HepG2 (cell line): ENCODE measurements at regions not wholly inside any gene's neighbourhood (a gene's known extent, or its start where the extent isn't known, plus 50 kb on each side); places are given as distances from the start of the nearest gene placed in this dataset.

Experiments
- ATAC-seq: fragments of 200-7000 bp; cut with Tn5 transposase; 3 replicates; pipeline ENCODE4 v1.9.1; 2020; ENCODE audit warnings: mild to moderate bottlenecking, moderate library complexity
- BruUV-seq: library from RNA; stranded (reverse); fragments of 400-500 nt; replicated peaks from 2 replicates; lab custom pipeline; 2021; lab: Mats Ljungman, UMichigan
- CTCF ChIA-PET: fragments of 300-600 bp; formaldehyde crosslinking; extraction: SDS; loops from one replicate; lab custom pipeline; 2021; ENCODE audit warnings: low total read pairs, inconsistent platforms, low intra/inter-chr PET ratio; lab: Yijun Ruan, JAX
- POLR2A ChIA-PET: fragments of 350-600 bp; sonication (Branson Sonifier 250); formaldehyde crosslinking; loops from one replicate; lab custom pipeline; 2020; ENCODE audit warnings: antibody characterized with exemption, inconsistent platforms; lab: Yijun Ruan, JAX
- DNase-seq: peaks from one replicate; pipeline ENCODE4 v3.0.0-alpha.2; 2015; ENCODE audit warnings: low spot score
- FAIRE-seq: peaks from 3 replicates; lab custom pipeline; 2011; peaks lifted over from hg19 to GRCh38; lab: Jason Lieb, UNC
- H2AFZ ChIP-seq: one replicate; pipeline ENCODE4 v1.6.1; 2011; ENCODE audit warnings: low read length, inconsistent platforms
- H3K27ac ChIP-seq: fragments of 300-600 bp; 3 replicates; pipeline ENCODE4 v1.8.0; 2011; ENCODE audit warnings: mixed run types, mild to moderate bottlenecking, mixed read lengths, low read length, inconsistent platforms; ENCODE audit not compliant: insufficient read depth; ENCODE audit errors: extremely low read length
- H3K27me3 ChIP-seq, 2 experiments: fragments of 200-600 bp in 1 of 2; 2 replicates in 1 of 2; 3 replicates in 1 of 2; pipeline versions ENCODE4 v1.6.0 to v1.8.0; 2011; ENCODE audit warnings: low read length in 2 of 2, mild to moderate bottlenecking in 2 of 2, moderate library complexity in 2 of 2, inconsistent platforms in 1 of 2; ENCODE audit not compliant: insufficient read depth in 2 of 2, control insufficient read depth in 1 of 2
- H3K36me3 ChIP-seq, 2 experiments: fragments of 200-600 bp in 1 of 2; replicated peaks in 1 of 2; 2 replicates in 1 of 2; 3 replicates in 1 of 2; pipeline versions ENCODE4 v1.5.1 to v1.8.0; 2011; ENCODE audit warnings: low read length in 2 of 2, inconsistent platforms in 1 of 2; ENCODE audit not compliant: insufficient read depth in 2 of 2, control insufficient read depth in 1 of 2
- H3K4me1 ChIP-seq: 2 replicates; pipeline ENCODE4 v1.5.1; 2012; ENCODE audit warnings: low read length, inconsistent platforms; ENCODE audit not compliant: insufficient read depth
- H3K4me2 ChIP-seq: 2 replicates; pipeline ENCODE4 v1.6.0; 2011; ENCODE audit warnings: low read depth, low read length, inconsistent platforms
- H3K4me3 ChIP-seq, 3 experiments: fragments of 200-600 bp in 1 of 3; sonication (generic), shearing (Covaris generic) in 1 of 3; replicated peaks in 1 of 3; 2 replicates each; pipeline ENCODE4 v1.5.1; 2011 to 2016; ENCODE audit warnings: low read length in 3 of 3, inconsistent platforms in 2 of 3, low read depth in 2 of 3, mild to moderate bottlenecking in 2 of 3, control low read depth in 1 of 3, mixed read lengths in 1 of 3; ENCODE audit not compliant: insufficient read depth in 1 of 3
- H3K79me2 ChIP-seq: one replicate; pipeline ENCODE4 v1.6.1; 2011; ENCODE audit warnings: low read length, inconsistent platforms; ENCODE audit not compliant: insufficient read depth
- H3K9ac ChIP-seq: 2 replicates; pipeline ENCODE4 v1.6.0; 2011; ENCODE audit warnings: mild to moderate bottlenecking, low read depth, low read length, inconsistent platforms; ENCODE audit not compliant: insufficient read depth
- H3K9me3 ChIP-seq: 2 replicates; pipeline ENCODE4 v1.5.1; 2012; ENCODE audit warnings: mild to moderate bottlenecking, low read length
- H4K20me1 ChIP-seq: 2 replicates; pipeline ENCODE4 v1.6.0; 2011; ENCODE audit warnings: inconsistent platforms, mild to moderate bottlenecking, low read length, moderate library complexity; ENCODE audit not compliant: insufficient read depth
- JDP2 ChIP-seq: sonication (generic); formaldehyde crosslinking; IDR thresholded peaks from 2 replicates; pipeline ENCODE4 v1.8.1; 2022; ENCODE audit warnings: missing genetic modification reagents, borderline replicate concordance
- MED13 ChIP-seq: sonication (generic); formaldehyde crosslinking; IDR thresholded peaks from 2 replicates; pipeline ENCODE4 v1.5.0; 2020; ENCODE audit warnings: missing genetic modification reagents
- MTA3 ChIP-seq: sonication (generic); formaldehyde crosslinking; IDR thresholded peaks from 2 replicates; pipeline ENCODE4 v1.4.0; 2020; ENCODE audit warnings: missing genetic modification reagents
- NR1H2 ChIP-seq: sonication (generic); formaldehyde crosslinking; IDR thresholded peaks from 2 replicates; pipeline ENCODE4 v1.8.1; 2022; ENCODE audit warnings: low read depth, missing genetic modification reagents, borderline replicate concordance
- REXO4 ChIP-seq: sonication (generic); formaldehyde crosslinking; IDR thresholded peaks from 2 replicates; pipeline ENCODE4 v1.8.0; 2022; ENCODE audit warnings: missing genetic modification reagents, mild to moderate bottlenecking, borderline replicate concordance
- SIN3A ChIP-seq: IDR thresholded peaks from 2 replicates; pipeline ENCODE4 v1.6.1; 2011; ENCODE audit warnings: low read depth, mild to moderate bottlenecking, control low read depth, low read length, borderline replicate concordance
- TRAFD1 ChIP-seq: sonication (generic); formaldehyde crosslinking; IDR thresholded peaks from 2 replicates; pipeline ENCODE4 v1.5.1; 2020; ENCODE audit warnings: missing genetic modification reagents, mild to moderate bottlenecking, borderline replicate concordance
- U2AF1 ChIP-seq: fragments of 200-400 bp; formaldehyde crosslinking; optimal IDR thresholded peaks from 2 replicates; pipeline ENCODE3; 2017; ENCODE audit warnings: mild to moderate bottlenecking, low read depth, low read length
- ZBTB2 ChIP-seq: sonication (generic); formaldehyde crosslinking; IDR thresholded peaks from 2 replicates; pipeline ENCODE4 v1.8.0; 2022; ENCODE audit warnings: low read depth, missing genetic modification reagents
- ZFP91 ChIP-seq: sonication (generic); formaldehyde crosslinking; IDR thresholded peaks from 2 replicates; pipeline ENCODE4 v1.9.0; 2022; ENCODE audit warnings: missing genetic modification reagents, mild to moderate bottlenecking, borderline replicate concordance
- ZNF281 ChIP-seq: sonication (generic); formaldehyde crosslinking; IDR thresholded peaks from 2 replicates; pipeline ENCODE4 v1.4.0; 2020; ENCODE audit warnings: missing genetic modification reagents, borderline replicate concordance
- ZNF75D ChIP-seq: sonication (generic); formaldehyde crosslinking; IDR thresholded peaks from 2 replicates; pipeline ENCODE4 v1.8.1; 2023; ENCODE audit warnings: missing genetic modification reagents, mild to moderate bottlenecking, borderline replicate concordance
- WGBS: methylation state at CpG from one replicate; pipeline ENCODE4 v1.1.6; 2017; ENCODE audit warnings: low lambda C conversion rate; 5-methylcytosine and 5-hydroxymethylcytosine counted together
- in situ Hi-C: cut with HindIII; loops from 2 replicates; pipeline ENCODE4 v1.10.0; 2017; ENCODE audit warnings: low pct_unique_long_range_greater_than_20kb; ENCODE audit not compliant: extremely low pct_ligation_motif_present
- intact Hi-C: fragments of 100-400 bp; cut with micrococcal nuclease; formaldehyde crosslinking; loops from one replicate; pipeline ENCODE4 v1.10.0; 2022; ENCODE audit not compliant: unreplicated experiment

- ChIA-PET CTCF (no interaction called here), POLR2A (no interaction called here)
- in situ Hi-C loops: no loop called here
- no peaks in the 10 kb centered on the region; a peak in 1 of 5 replicates for H3K27me3 ChIP-seq
- H3K4me3 ChIP-seq: no peak overlapping the region
- no peaks in the 10 kb centered on the region for H3K9me3 ChIP-seq
- H3K79me2 ChIP-seq: no peaks in the 10 kb centered on the region
- no peak overlapping the region for H2AFZ ChIP-seq
- no peak for FAIRE-seq
- H3K4me2 ChIP-seq: no peak overlapping the region
- no peak overlapping the region for H3K27ac ChIP-seq
- H3K36me3 ChIP-seq: no peaks in the 10 kb centered on the region
- TF ChIP-seq REXO4 (CRISPR knock-in tag): no peak
- no peak for TF ChIP-seq ZBTB2 (CRISPR knock-in tag)
- TF ChIP-seq SIN3A: no peak
- TF ChIP-seq MTA3 (CRISPR knock-in tag): no peak
- TF ChIP-seq MED13 (CRISPR knock-in tag): no peak
- TF ChIP-seq U2AF1: no peak
- TF ChIP-seq ZNF75D: no peak
- TF ChIP-seq TRAFD1 (CRISPR knock-in tag): no peak
- no peak for TF ChIP-seq ZNF281 (CRISPR knock-in tag)
- no peak for TF ChIP-seq ZFP91 (CRISPR knock-in tag)
- TF ChIP-seq JDP2 (CRISPR knock-in tag): no peak
- TF ChIP-seq NR1H2: no peak
- ATAC-seq: no peak
- no peak for DNase-seq
- 3% methylated on average over 4 of the region's 4 CpGs for WGBS
- intact Hi-C loops: no loop called here
- H4K20me1 ChIP-seq: no peaks in the 10 kb centered on the region
- no TSS peak for BruUV-seq
- no peaks in the 10 kb centered on the region for H3K4me1 ChIP-seq
- no peak overlapping the region for H3K9ac ChIP-seq
Observed at GRCh38 chr10:109737009-109737408, 186.3 kb downstream of the XPNPEP1 start.
